ENCODE measurements at regions not wholly inside any gene's neighbourhood (a gene's known extent, or its start where the extent isn't known, plus 50 kb on each side); places are given as distances from the start of the nearest gene placed in this dataset.
"Not testable (repeated sequence)": the region's sequence is repeated elsewhere in the genome, so short reads cannot be mapped to it uniquely, and the experiment has no call there.

DNA sequence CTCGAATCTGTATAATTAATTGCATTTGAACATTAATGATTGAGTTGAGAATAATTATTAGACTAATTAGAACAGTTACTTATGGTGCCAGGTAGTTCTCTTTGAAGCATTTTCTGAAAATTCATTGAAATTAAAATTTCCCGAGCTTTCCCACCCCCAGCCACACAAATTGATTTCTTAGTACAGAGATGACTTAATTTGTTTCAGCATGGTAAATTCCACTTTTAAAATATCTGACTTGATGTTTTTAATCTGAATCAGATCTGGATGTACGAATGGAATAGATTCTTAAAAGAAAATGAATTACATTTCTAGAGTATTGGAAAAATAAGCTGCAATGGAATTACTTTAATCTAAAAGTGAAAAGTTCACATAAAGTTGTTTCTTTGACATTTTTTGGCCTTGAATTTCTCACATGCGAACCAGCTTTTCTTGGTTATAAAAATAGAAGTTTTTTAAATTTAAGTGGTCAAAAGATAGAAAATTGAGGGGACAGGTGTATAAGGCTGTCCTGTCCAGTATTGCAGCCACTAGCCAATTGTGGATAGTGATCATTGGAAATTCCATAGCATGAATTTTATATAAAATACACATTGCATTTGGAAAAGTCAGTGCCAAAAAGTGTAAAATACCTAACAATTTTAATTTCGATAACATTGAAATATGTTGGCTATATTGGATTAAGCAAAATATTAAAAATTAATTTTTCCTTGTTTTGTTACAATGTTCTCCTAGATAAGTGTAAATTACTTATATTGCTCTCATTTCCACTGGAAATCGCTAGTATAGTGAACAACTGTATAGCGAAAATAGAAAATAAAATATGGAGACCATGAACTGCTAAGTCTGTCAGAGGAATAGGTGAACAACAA, 102.9 kb downstream of the OR2B2 start:
- H3K4me1 Mint-ChIP-seq = peaks cover 36 to 48% of the 10 kb centered on the region in 2 experiments
- Histone ChIP-seq H3K9me3 (ENCODE audit: control insufficient read depth, low read depth, low read length) (no peaks in the 10 kb centered on the region), H2AFZ (ENCODE audit: low read length) (no peak overlapping the region), H3K56ac (ENCODE audit: insufficient read length, low read depth, low read length) (no peak overlapping the region), H2AK5ac (ENCODE audit: insufficient read length, low read length) (no peak overlapping the region), H4K91ac (ENCODE audit: insufficient read length, low read depth, low read length) (no peak overlapping the region), H2BK15ac (ENCODE audit: low read depth, low read length) (no peak overlapping the region), H4K8ac (replicated peaks; ENCODE audit: insufficient read length, low read depth, low read length) (no peak overlapping the region), H2BK20ac (ENCODE audit: low read depth, low read length, poor library complexity, severe bottlenecking) (no peak overlapping the region), H3K27ac (ENCODE audit: insufficient read length, low read depth, low read length) (peak overlapping the region; percentile 84), H3K27me3 (ENCODE audit: insufficient read depth, low read length) (no peaks in the 10 kb centered on the region), H2BK5ac (ENCODE audit: insufficient read length, low read length) (no peak overlapping the region), H3K23me2 (ENCODE audit: insufficient read length, low read depth, low read length, poor library complexity, severe bottlenecking) (peaks cover 15% of the 10 kb centered on the region), H4K5ac (ENCODE audit: insufficient read length, low read depth, low read length) (no peak overlapping the region), H3K9ac (ENCODE audit: extremely low read depth, insufficient read length, low read length) (peak overlapping the region; percentile 94), H3K79me2 (ENCODE audit: insufficient read depth, low read length) (no peaks in the 10 kb centered on the region), H3K79me1 (ENCODE audit: insufficient read depth, low read depth, low read length, poor library complexity, severe bottlenecking) (no peaks in the 10 kb centered on the region), H3K14ac (ENCODE audit: insufficient read depth, low read length) (no peak overlapping the region), H3K18ac (ENCODE audit: insufficient read length, low read depth, low read length) (no peak overlapping the region), H2BK120ac (ENCODE audit: low read depth, low read length, poor library complexity, severe bottlenecking) (no peak overlapping the region), H3K23ac (ENCODE audit: insufficient read length, low read depth, low read length) (no peak overlapping the region), H4K20me1 (ENCODE audit: control insufficient read depth, insufficient read depth, insufficient read length) (no peaks in the 10 kb centered on the region), H3K4me1 (ENCODE audit: insufficient read depth, low read length) (no peaks in the 10 kb centered on the region), H3T11ph (ENCODE audit: low read length) (no peak overlapping the region), H3K4me2 (ENCODE audit: insufficient read depth, insufficient read length, low read length) (peak overlapping the region; percentile 91), H2BK12ac (ENCODE audit: insufficient read length, low read depth, low read length) (no peak overlapping the region), H3K4ac (ENCODE audit: low read depth, low read length) (no peak overlapping the region)
- H3K36me3 Mint-ChIP-seq (ENCODE audit: insufficient read depth in 1 of 3, low read depth in 3 of 3) = peaks cover 0 to 5% (median 2%) of the 10 kb centered on the region in 3 experiments; a peak in 2 of 7 replicates
- no peak for DNase-seq
- peak overlapping the region; percentile 98 to 99 (median 99); a peak in 6 of 7 replicates for H3K27ac Mint-ChIP-seq
- peak overlapping the region; percentile 90 to 98 for H3K4me3 Mint-ChIP-seq
- TF ChIP-seq, protein P1, sequence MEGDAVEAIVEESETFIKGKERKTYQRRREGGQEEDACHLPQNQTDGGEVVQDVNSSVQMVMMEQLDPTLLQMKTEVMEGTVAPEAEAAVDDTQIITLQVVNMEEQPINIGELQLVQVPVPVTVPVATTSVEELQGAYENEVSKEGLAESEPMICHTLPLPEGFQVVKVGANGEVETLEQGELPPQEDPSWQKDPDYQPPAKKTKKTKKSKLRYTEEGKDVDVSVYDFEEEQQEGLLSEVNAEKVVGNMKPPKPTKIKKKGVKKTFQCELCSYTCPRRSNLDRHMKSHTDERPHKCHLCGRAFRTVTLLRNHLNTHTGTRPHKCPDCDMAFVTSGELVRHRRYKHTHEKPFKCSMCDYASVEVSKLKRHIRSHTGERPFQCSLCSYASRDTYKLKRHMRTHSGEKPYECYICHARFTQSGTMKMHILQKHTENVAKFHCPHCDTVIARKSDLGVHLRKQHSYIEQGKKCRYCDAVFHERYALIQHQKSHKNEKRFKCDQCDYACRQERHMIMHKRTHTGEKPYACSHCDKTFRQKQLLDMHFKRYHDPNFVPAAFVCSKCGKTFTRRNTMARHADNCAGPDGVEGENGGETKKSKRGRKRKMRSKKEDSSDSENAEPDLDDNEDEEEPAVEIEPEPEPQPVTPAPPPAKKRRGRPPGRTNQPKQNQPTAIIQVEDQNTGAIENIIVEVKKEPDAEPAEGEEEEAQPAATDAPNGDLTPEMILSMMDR (conservative IDR thresholded peaks at IDR 0.05) = no peak
- H3K9me3 Mint-ChIP-seq = no peaks in the 10 kb centered on the region; a peak in 1 of 5 replicates
- no CpG with 5 or more reads among the region's 7 CpGs for WGBS (ENCODE audit: extremely low coverage, insufficient read length, low lambda C conversion rate)
- H3K27me3 Mint-ChIP-seq (ENCODE audit: low read depth) = peaks cover 4% of the 10 kb centered on the region; the same call in 1 of the 2 replicates

DNA sequence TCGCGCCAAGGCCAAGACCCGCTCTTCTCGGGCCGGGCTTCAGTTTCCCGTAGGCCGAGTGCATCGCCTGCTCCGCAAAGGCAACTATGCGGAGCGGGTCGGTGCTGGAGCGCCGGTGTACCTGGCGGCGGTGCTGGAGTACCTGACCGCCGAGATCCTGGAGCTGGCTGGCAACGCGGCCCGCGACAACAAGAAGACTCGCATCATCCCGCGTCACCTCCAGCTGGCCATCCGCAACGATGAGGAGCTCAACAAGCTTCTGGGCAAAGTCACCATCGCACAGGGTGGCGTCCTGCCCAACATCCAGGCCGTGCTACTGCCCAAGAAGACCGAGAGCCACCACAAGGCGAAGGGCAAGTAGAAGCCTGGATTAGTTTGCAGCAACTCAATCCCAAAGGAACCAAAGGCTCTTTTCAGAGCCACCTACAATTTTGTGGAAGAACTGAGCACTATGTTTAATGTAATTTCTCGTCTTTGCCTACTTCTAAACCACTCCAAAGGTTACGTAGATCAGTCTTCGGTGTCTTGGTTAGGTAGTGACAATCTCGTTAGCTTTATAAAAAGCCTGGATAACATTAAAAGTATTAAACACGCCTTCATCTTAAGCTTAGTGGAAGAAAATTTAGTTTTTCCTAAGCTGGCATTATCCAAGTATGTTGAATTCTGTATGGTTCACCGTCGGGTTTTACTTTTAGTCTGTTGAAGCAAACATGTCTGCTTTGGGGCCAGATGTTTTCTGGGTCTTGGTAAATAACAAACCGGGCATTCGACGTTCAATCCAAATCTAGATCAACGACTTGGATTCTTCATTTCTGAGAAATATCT, 103.7 kb downstream of the OR2B2 start:
- not testable (repeated sequence) for H3K9me3 ChIP-seq (ENCODE audit: control insufficient read depth, low read depth, low read length); H3K27me3 Mint-ChIP-seq (ENCODE audit: low read depth); H4K8ac ChIP-seq (replicated peaks; ENCODE audit: insufficient read length, low read depth, low read length); H2BK15ac ChIP-seq (ENCODE audit: low read depth, low read length); H4K20me1 ChIP-seq (ENCODE audit: control insufficient read depth, insufficient read depth, insufficient read length); H3K79me2 ChIP-seq (ENCODE audit: insufficient read depth, low read length); H2BK12ac ChIP-seq (ENCODE audit: insufficient read length, low read depth, low read length); H3K36me3 Mint-ChIP-seq (ENCODE audit: insufficient read depth in 1 of 3, low read depth in 3 of 3); H3K23ac ChIP-seq (ENCODE audit: insufficient read length, low read depth, low read length); H3K56ac ChIP-seq (ENCODE audit: insufficient read length, low read depth, low read length); H3K9me3 Mint-ChIP-seq; H3K4me1 ChIP-seq (ENCODE audit: insufficient read depth, low read length); H3K79me1 ChIP-seq (ENCODE audit: insufficient read depth, low read depth, low read length, poor library complexity, severe bottlenecking); H3K27me3 ChIP-seq (ENCODE audit: insufficient read depth, low read length); H2BK20ac ChIP-seq (ENCODE audit: low read depth, low read length, poor library complexity, severe bottlenecking); H4K5ac ChIP-seq (ENCODE audit: insufficient read length, low read depth, low read length); H3T11ph ChIP-seq (ENCODE audit: low read length); H3K4ac ChIP-seq (ENCODE audit: low read depth, low read length); H2AK5ac ChIP-seq (ENCODE audit: insufficient read length, low read length); H2BK120ac ChIP-seq (ENCODE audit: low read depth, low read length, poor library complexity, severe bottlenecking); H2AFZ ChIP-seq (ENCODE audit: low read length); H4K91ac ChIP-seq (ENCODE audit: insufficient read length, low read depth, low read length)
- Mint-ChIP-seq H3K27ac (peak overlapping the region; percentile 98 to 99 (median 99)), H3K4me1 (peaks cover 35 to 42% of the 10 kb centered on the region in 2 experiments), H3K4me3 (peak overlapping the region; percentile 90 to 95)
- H3K14ac ChIP-seq (ENCODE audit: insufficient read depth, low read length) = peak overlapping the region; percentile 92; the same call in 1 of the 2 replicates
- peak overlapping the region; percentile 84 for H3K27ac ChIP-seq (ENCODE audit: insufficient read length, low read depth, low read length)
- peak; percentile 35 for DNase-seq
- no CpG with 5 or more reads among the region's 43 CpGs for WGBS (ENCODE audit: extremely low coverage, insufficient read length, low lambda C conversion rate)
- H3K23me2 ChIP-seq (ENCODE audit: insufficient read length, low read depth, low read length, poor library complexity, severe bottlenecking) = peaks cover 15% of the 10 kb centered on the region
- H3K18ac ChIP-seq (ENCODE audit: insufficient read length, low read depth, low read length) = peak overlapping the region; percentile 78
- peak overlapping the region; percentile 94 for H3K9ac ChIP-seq (ENCODE audit: extremely low read depth, insufficient read length, low read length)
- peak overlapping the region; percentile 91 for H3K4me2 ChIP-seq (ENCODE audit: insufficient read depth, insufficient read length, low read length)
- H2BK5ac ChIP-seq (ENCODE audit: insufficient read length, low read length) = peak overlapping the region; percentile 78
